PC-9 (cell line): ENCODE measurements at regions not wholly inside any gene's neighbourhood (a gene's known extent, or its start where the extent isn't known, plus 50 kb on each side); places are given as distances from the start of the nearest gene placed in this dataset.

ENCODE experiments used
- EZH2 ChIP-seq: fragments of 200-600 bp; sonication (generic); IDR thresholded peaks from 2 replicates; pipeline ENCODE4 v1.8.0; 2017; ENCODE audit warnings: antibody characterized with exemption, low read depth
- TF ChIP-seq, protein P1 (sequence below): fragments of 200-600 bp; sonication (generic); conservative IDR thresholded peaks from 2 replicates; pipeline ENCODE4 v1.6.1; 2017; ENCODE audit warnings: mixed run types, antibody characterized with exemption, mild to moderate bottlenecking, moderate library complexity

DNA sequence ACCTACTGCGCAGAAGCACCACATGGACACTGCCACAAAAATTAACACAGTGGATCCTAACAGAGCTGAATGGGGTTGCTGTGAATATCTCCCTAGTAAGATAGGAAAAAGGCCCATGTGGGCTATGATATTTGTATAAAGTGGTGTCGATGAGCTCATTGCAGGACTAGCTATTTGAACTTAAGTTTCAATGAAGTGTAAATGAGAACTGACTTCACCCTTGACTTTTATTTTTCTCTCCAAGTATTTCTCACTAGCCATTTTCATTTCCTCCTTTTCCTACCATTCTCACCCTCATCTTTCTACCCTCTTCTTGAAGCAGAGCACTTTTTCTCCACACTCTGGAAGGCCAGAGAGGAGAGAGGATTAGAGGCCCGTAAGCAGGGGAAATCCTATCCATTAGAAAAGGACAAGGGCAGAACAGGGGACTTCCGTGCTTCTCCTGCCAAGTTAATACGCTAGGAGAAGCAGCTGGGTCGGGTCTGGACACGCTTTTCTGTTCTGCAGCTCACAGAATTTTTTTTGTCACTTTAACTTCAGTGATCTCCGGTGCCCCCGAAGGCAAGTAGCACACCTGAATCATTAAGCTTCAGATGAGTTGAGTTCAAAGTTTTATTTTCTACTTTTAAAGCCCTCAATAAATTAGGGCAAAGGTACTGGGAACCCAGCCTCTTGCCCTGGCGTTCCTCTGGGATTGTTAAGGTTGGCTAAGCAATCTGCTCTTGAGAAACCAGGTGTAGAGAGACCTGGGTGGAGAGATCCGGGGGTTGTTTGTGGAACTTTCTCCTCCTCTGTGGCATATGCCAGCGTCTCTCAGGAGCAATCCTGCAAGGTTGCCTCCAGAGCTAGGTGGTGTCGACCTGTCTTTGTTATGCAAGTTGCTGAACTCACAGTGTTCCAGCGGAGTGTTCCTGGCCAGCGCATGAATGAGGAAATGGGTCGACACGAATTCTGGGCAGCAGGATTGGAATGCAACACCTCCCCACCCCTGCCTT lies 56.2 kb upstream of the ARID1B start:
- TF ChIP-seq, protein P1, sequence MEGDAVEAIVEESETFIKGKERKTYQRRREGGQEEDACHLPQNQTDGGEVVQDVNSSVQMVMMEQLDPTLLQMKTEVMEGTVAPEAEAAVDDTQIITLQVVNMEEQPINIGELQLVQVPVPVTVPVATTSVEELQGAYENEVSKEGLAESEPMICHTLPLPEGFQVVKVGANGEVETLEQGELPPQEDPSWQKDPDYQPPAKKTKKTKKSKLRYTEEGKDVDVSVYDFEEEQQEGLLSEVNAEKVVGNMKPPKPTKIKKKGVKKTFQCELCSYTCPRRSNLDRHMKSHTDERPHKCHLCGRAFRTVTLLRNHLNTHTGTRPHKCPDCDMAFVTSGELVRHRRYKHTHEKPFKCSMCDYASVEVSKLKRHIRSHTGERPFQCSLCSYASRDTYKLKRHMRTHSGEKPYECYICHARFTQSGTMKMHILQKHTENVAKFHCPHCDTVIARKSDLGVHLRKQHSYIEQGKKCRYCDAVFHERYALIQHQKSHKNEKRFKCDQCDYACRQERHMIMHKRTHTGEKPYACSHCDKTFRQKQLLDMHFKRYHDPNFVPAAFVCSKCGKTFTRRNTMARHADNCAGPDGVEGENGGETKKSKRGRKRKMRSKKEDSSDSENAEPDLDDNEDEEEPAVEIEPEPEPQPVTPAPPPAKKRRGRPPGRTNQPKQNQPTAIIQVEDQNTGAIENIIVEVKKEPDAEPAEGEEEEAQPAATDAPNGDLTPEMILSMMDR = no peak
- TF ChIP-seq EZH2 = no peak
